ENCODE measurements at regions not wholly inside any gene's neighbourhood (a gene's known extent, or its start where the extent isn't known, plus 50 kb on each side); places are given as distances from the start of the nearest gene placed in this dataset.
A peak's percentile ranks its signal among the peaks of the same experiment; 100 is the strongest.

GRCh38 chr21:31566064-31566463, 93.4 kb upstream of the SOD1 start:
- Histone ChIP-seq H3K4me3 (ENCODE audit: low read length) (no peak overlapping the region), H3K4me1 (ENCODE audit: control insufficient read depth, insufficient read depth, low read length) (peaks cover 8% of the 10 kb centered on the region), H3K36me3 (ENCODE audit: control insufficient read depth, insufficient read depth, low read length, severe bottlenecking) (no peaks in the 10 kb centered on the region), H3K27me3 (replicated peaks; ENCODE audit: control insufficient read depth, insufficient read depth, low read length) (peaks cover 4% of the 10 kb centered on the region), H3K9ac (ENCODE audit: low read length) (no peak overlapping the region), H3K9me3 (ENCODE audit: control insufficient read depth, low read length) (no peaks in the 10 kb centered on the region)
- no peak for DNase-seq (ENCODE audit: low read depth)

GRCh38 chr21:31564439-31564838, 95.1 kb upstream of the SOD1 start:
- H3K4me1 ChIP-seq (ENCODE audit: control insufficient read depth, insufficient read depth, low read length) = peaks cover 13% of the 10 kb centered on the region
- H3K9ac ChIP-seq (ENCODE audit: low read length) = no peak overlapping the region
- H3K36me3 ChIP-seq (ENCODE audit: control insufficient read depth, insufficient read depth, low read length, severe bottlenecking) = no peaks in the 10 kb centered on the region
- no peaks in the 10 kb centered on the region for H3K9me3 ChIP-seq (ENCODE audit: control insufficient read depth, low read length)
- H3K4me3 ChIP-seq (ENCODE audit: low read length) = no peak overlapping the region
- peaks cover 17% of the 10 kb centered on the region for H3K27me3 ChIP-seq (replicated peaks; ENCODE audit: control insufficient read depth, insufficient read depth, low read length)
- DNase-seq (ENCODE audit: low read depth) = peak; percentile 14

- H3K9ac ChIP-seq (ENCODE audit: low read length) = no peak overlapping the region
- no peak for DNase-seq (ENCODE audit: low read depth)
- H3K36me3 ChIP-seq (ENCODE audit: control insufficient read depth, insufficient read depth, low read length, severe bottlenecking) = no peaks in the 10 kb centered on the region
- H3K4me1 ChIP-seq (ENCODE audit: control insufficient read depth, insufficient read depth, low read length) = peaks cover 11% of the 10 kb centered on the region
- no peak overlapping the region for H3K4me3 ChIP-seq (ENCODE audit: low read length)
- H3K27me3 ChIP-seq (replicated peaks; ENCODE audit: control insufficient read depth, insufficient read depth, low read length) = peaks cover 35% of the 10 kb centered on the region
- H3K9me3 ChIP-seq (ENCODE audit: control insufficient read depth, low read length) = no peaks in the 10 kb centered on the region
Measured at GRCh38 chr21:31560479-31560878, 99.0 kb upstream of the SOD1 start.

- Histone ChIP-seq H3K4me1 (ENCODE audit: control insufficient read depth, insufficient read depth, low read length) (peaks cover 11% of the 10 kb centered on the region), H3K36me3 (ENCODE audit: control insufficient read depth, insufficient read depth, low read length, severe bottlenecking) (no peaks in the 10 kb centered on the region), H3K4me3 (ENCODE audit: low read length) (peak overlapping the region; percentile 81), H3K9me3 (ENCODE audit: control insufficient read depth, low read length) (no peaks in the 10 kb centered on the region), H3K27me3 (replicated peaks; ENCODE audit: control insufficient read depth, insufficient read depth, low read length) (peaks cover 36% of the 10 kb centered on the region), H3K9ac (ENCODE audit: low read length) (no peak overlapping the region)
- peak; percentile 95 for DNase-seq (ENCODE audit: low read depth)
Measured at GRCh38 chr21:31559368-31560119, 99.9 kb upstream of the SOD1 start.

- Histone ChIP-seq H3K4me1 (ENCODE audit: control insufficient read depth, insufficient read depth, low read length) (peaks cover 11% of the 10 kb centered on the region), H3K4me3 (ENCODE audit: low read length) (peak overlapping the region; percentile 81), H3K9ac (ENCODE audit: low read length) (no peak overlapping the region), H3K9me3 (ENCODE audit: control insufficient read depth, low read length) (no peaks in the 10 kb centered on the region), H3K36me3 (ENCODE audit: control insufficient read depth, insufficient read depth, low read length, severe bottlenecking) (no peaks in the 10 kb centered on the region), H3K27me3 (replicated peaks; ENCODE audit: control insufficient read depth, insufficient read depth, low read length) (peaks cover 36% of the 10 kb centered on the region)
- peak; percentile 96 for DNase-seq (ENCODE audit: low read depth)
Measured at GRCh38 chr21:31558962-31559367, 100.5 kb upstream of the SOD1 start.

- peak; percentile 10 for DNase-seq (ENCODE audit: low read depth)
- Histone ChIP-seq H3K4me3 (ENCODE audit: low read length) (peak overlapping the region; percentile 81), H3K9ac (ENCODE audit: low read length) (no peak overlapping the region), H3K36me3 (ENCODE audit: control insufficient read depth, insufficient read depth, low read length, severe bottlenecking) (no peaks in the 10 kb centered on the region), H3K27me3 (replicated peaks; ENCODE audit: control insufficient read depth, insufficient read depth, low read length) (peaks cover 36% of the 10 kb centered on the region), H3K4me1 (ENCODE audit: control insufficient read depth, insufficient read depth, low read length) (peaks cover 11% of the 10 kb centered on the region), H3K9me3 (ENCODE audit: control insufficient read depth, low read length) (no peaks in the 10 kb centered on the region)
Measured at GRCh38 chr21:31558189-31558961, 101.1 kb upstream of the SOD1 start.

GRCh38 chr21:31557421-31558188, 101.9 kb upstream of the SOD1 start:
- H3K36me3 ChIP-seq (ENCODE audit: control insufficient read depth, insufficient read depth, low read length, severe bottlenecking) = no peaks in the 10 kb centered on the region
- H3K4me3 ChIP-seq (ENCODE audit: low read length) = no peak overlapping the region
- peak; percentile 11 for DNase-seq (ENCODE audit: low read depth)
- H3K27me3 ChIP-seq (replicated peaks; ENCODE audit: control insufficient read depth, insufficient read depth, low read length) = peaks cover 36% of the 10 kb centered on the region
- H3K9me3 ChIP-seq (ENCODE audit: control insufficient read depth, low read length) = no peaks in the 10 kb centered on the region
- H3K4me1 ChIP-seq (ENCODE audit: control insufficient read depth, insufficient read depth, low read length) = peaks cover 11% of the 10 kb centered on the region
- no peak overlapping the region for H3K9ac ChIP-seq (ENCODE audit: low read length)

GRCh38 chr21:31556662-31557061, 102.8 kb upstream of the SOD1 start:
- Histone ChIP-seq H3K36me3 (ENCODE audit: control insufficient read depth, insufficient read depth, low read length, severe bottlenecking) (no peaks in the 10 kb centered on the region), H3K9me3 (ENCODE audit: control insufficient read depth, low read length) (no peaks in the 10 kb centered on the region), H3K4me1 (ENCODE audit: control insufficient read depth, insufficient read depth, low read length) (peaks cover 11% of the 10 kb centered on the region), H3K4me3 (ENCODE audit: low read length) (no peak overlapping the region), H3K9ac (ENCODE audit: low read length) (no peak overlapping the region), H3K27me3 (replicated peaks; ENCODE audit: control insufficient read depth, insufficient read depth, low read length) (peaks cover 36% of the 10 kb centered on the region)
- DNase-seq (ENCODE audit: low read depth) = no peak

- no peak overlapping the region for H3K9ac ChIP-seq (ENCODE audit: low read length)
- no peaks in the 10 kb centered on the region for H3K36me3 ChIP-seq (ENCODE audit: control insufficient read depth, insufficient read depth, low read length, severe bottlenecking)
- H3K27me3 ChIP-seq (replicated peaks; ENCODE audit: control insufficient read depth, insufficient read depth, low read length) = peaks cover 36% of the 10 kb centered on the region
- H3K9me3 ChIP-seq (ENCODE audit: control insufficient read depth, low read length) = no peaks in the 10 kb centered on the region
- peaks cover 11% of the 10 kb centered on the region for H3K4me1 ChIP-seq (ENCODE audit: control insufficient read depth, insufficient read depth, low read length)
- no peak for DNase-seq (ENCODE audit: low read depth)
- no peak overlapping the region for H3K4me3 ChIP-seq (ENCODE audit: low read length)
Measured at GRCh38 chr21:31555741-31556191, 103.7 kb upstream of the SOD1 start.

GRCh38 chr21:31554511-31555022, 104.9 kb upstream of the SOD1 start:
- peak; percentile 36 for DNase-seq (ENCODE audit: low read depth)
- Histone ChIP-seq H3K27me3 (replicated peaks; ENCODE audit: control insufficient read depth, insufficient read depth, low read length) (peaks cover 24% of the 10 kb centered on the region), H3K9me3 (ENCODE audit: control insufficient read depth, low read length) (no peaks in the 10 kb centered on the region), H3K4me3 (ENCODE audit: low read length) (no peak overlapping the region), H3K4me1 (ENCODE audit: control insufficient read depth, insufficient read depth, low read length) (peaks cover 7% of the 10 kb centered on the region), H3K36me3 (ENCODE audit: control insufficient read depth, insufficient read depth, low read length, severe bottlenecking) (no peaks in the 10 kb centered on the region), H3K9ac (ENCODE audit: low read length) (no peak overlapping the region)

- Histone ChIP-seq H3K36me3 (ENCODE audit: control insufficient read depth, insufficient read depth, low read length, severe bottlenecking) (no peaks in the 10 kb centered on the region), H3K9ac (ENCODE audit: low read length) (no peak overlapping the region), H3K9me3 (ENCODE audit: control insufficient read depth, low read length) (no peaks in the 10 kb centered on the region), H3K4me1 (ENCODE audit: control insufficient read depth, insufficient read depth, low read length) (peaks cover 5% of the 10 kb centered on the region), H3K4me3 (ENCODE audit: low read length) (no peak overlapping the region), H3K27me3 (replicated peaks; ENCODE audit: control insufficient read depth, insufficient read depth, low read length) (peaks cover 23% of the 10 kb centered on the region)
- DNase-seq (ENCODE audit: low read depth) = no peak
Measured at GRCh38 chr21:31553926-31554325, 105.6 kb upstream of the SOD1 start.
